Adrenal gland (tissue), 9 donors: ENCODE measurements at regions not wholly inside any gene's neighbourhood (a gene's known extent, or its start where the extent isn't known, plus 50 kb on each side); places are given as distances from the start of the nearest gene placed in this dataset.

Source experiments
- DNase-seq, 7 donors: peaks; one replicate each; pipeline ENCODE4 v3.0.0-alpha.2; 2019 to 2020
- H3K27ac ChIP-seq, 5 donors: fragments of 200-600 bp; sonication (generic) in 4 of 5; 1 replicate in 3 of 5; 2 replicates in 2 of 5; pipeline versions ENCODE4 v1.5.1 to v1.8.0; 2016 to 2020; ENCODE audit warnings: mild to moderate bottlenecking in 1 of 5
- H3K27me3 ChIP-seq: fragments of 200-600 bp; 2 replicates; pipeline ENCODE4 v1.8.0; 2021
- H3K36me3 ChIP-seq, 2 donors: fragments of 200-600 bp; replicated peaks in 1 of 2; 1 replicate in 1 of 2; 2 replicates in 1 of 2; pipeline versions ENCODE4 v1.5.1 to v1.8.0; 2018 to 2022
- H3K4me1 ChIP-seq, 2 donors: fragments of 200-600 bp; replicated peaks in 1 of 2; 1 replicate in 1 of 2; 2 replicates in 1 of 2; pipeline versions ENCODE4 v1.5.1 to v1.8.0; 2018 to 2021
- H3K4me3 ChIP-seq, 4 donors: fragments of 200-600 bp; sonication (generic) in 3 of 4; one replicate each; pipeline ENCODE4 v1.5.1; 2016 to 2018
- H3K9me3 ChIP-seq, 3 donors: fragments of 200-600 bp; sonication (generic) in 1 of 3; replicated peaks in 1 of 3; 1 replicate in 2 of 3; 2 replicates in 1 of 3; pipeline versions ENCODE4 v1.5.1 to v1.8.0; 2016 to 2021
- POLR2A ChIP-seq, 2 donors: fragments of 450-650 bp; IDR thresholded peaks; one replicate each; pipeline ENCODE4 v1.6.1; 2017; ENCODE audit warnings: antibody characterized with exemption in 2 of 2, mild to moderate bottlenecking in 2 of 2, moderate library complexity in 1 of 2
- WGBS, 4 donors: extraction: QIAGEN DNeasy Blood & Tissue Kit in 2 of 4; methylation state at CpG; one replicate each; pipeline versions ENCODE4 v1.1.5 to v1.1.7; 2013 to 2017; 5-methylcytosine and 5-hydroxymethylcytosine counted together
- intact Hi-C, 2 donors: fragments of 100-400 bp; cut with DNase I; formaldehyde crosslinking; loops; one replicate each; pipeline versions ENCODE4 v1.14.1 to v1.15.0; 2022 to 2023
- TF ChIP-seq, protein P1 (sequence below), 6 experiments: fragments of 450-650 bp in 4 of 6; fragments of 200-600 bp in 2 of 6; sonication (generic) in 1 of 6; IDR thresholded peaks; 1 replicate in 5 of 6; 2 replicates in 1 of 6; pipeline versions ENCODE4 v1.5.1 to v1.8.0; 2016 to 2021; ENCODE audit warnings: antibody characterized with exemption in 6 of 6, mild to moderate bottlenecking in 2 of 6, moderate library complexity in 1 of 6
- donor health status: healthy with polysubstance abuse.
- donor health status: Bipolar disorder and iron deficiency.
- donor health status: DM: yes; HTN: yes; CAD: no.
- donor health status: DM: no; HTN: no; CAD: no.
- donor health status: DM: no; HTN: no; CAD: no.

DNA sequence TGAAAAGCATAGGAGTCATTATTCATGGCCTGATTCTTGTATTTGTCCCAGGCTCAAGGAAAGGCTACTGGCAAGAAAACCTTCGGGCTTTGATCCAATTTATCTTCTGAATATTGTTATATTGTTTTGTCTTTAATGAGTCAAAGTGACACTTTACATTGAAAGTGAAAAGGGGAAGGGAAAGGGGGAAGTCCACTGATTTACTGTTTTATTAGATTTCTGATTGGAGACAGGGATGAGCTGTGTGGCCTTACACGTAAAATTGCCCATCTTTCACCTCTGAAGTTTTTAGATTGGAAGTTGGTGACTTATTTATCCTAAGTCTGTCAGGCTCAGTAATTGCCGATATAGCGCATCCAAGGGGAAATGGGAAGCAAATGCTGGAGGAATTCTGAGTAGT is 843.8 kb upstream of the LRRTM1 start:
- 59 to 75% (median 71%) methylated on average over 4 of the region's 4 CpGs for WGBS, 4 donors

DNA sequence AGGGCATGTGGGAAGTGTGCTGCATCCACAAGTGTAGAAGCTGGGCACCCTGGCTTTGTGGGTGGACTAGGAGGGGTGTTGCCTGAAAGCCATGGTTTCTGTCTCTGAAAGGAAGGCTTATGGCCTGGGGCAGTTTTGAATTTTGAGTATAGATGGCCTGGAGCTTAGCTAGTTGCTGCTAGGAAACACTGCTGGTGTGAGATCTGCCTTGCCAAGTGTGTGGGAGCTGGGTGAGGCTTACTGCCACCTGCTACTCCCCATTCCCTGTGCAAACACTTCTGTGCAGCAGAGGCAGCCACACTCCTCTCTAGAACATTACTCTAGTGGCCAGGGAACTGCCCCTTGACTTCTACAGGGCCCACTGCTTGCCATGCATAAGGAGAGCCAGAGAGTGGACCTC is 831.7 kb upstream of the LRRTM1 start:
- no peak for TF ChIP-seq POLR2A (IDR thresholded peaks at IDR 0.05)
- TF ChIP-seq, protein P1, sequence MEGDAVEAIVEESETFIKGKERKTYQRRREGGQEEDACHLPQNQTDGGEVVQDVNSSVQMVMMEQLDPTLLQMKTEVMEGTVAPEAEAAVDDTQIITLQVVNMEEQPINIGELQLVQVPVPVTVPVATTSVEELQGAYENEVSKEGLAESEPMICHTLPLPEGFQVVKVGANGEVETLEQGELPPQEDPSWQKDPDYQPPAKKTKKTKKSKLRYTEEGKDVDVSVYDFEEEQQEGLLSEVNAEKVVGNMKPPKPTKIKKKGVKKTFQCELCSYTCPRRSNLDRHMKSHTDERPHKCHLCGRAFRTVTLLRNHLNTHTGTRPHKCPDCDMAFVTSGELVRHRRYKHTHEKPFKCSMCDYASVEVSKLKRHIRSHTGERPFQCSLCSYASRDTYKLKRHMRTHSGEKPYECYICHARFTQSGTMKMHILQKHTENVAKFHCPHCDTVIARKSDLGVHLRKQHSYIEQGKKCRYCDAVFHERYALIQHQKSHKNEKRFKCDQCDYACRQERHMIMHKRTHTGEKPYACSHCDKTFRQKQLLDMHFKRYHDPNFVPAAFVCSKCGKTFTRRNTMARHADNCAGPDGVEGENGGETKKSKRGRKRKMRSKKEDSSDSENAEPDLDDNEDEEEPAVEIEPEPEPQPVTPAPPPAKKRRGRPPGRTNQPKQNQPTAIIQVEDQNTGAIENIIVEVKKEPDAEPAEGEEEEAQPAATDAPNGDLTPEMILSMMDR (IDR thresholded peaks at IDR 0.05), result no peak
- no peaks in the 10 kb centered on the region for H3K27me3 ChIP-seq
- H3K27ac ChIP-seq, result no peak overlapping the region
- no peak for DNase-seq
- H3K4me1 ChIP-seq, result no peaks in the 10 kb centered on the region
- no peaks in the 10 kb centered on the region for H3K9me3 ChIP-seq
- no peaks in the 10 kb centered on the region for H3K36me3 ChIP-seq
- H3K4me3 ChIP-seq, result no peak overlapping the region
- intact Hi-C loops, result no loop called here

More for the DNA sequence above, 843.8 kb upstream of the LRRTM1 start:
- DNase-seq, result no peak
- H3K9me3 ChIP-seq, result no peaks in the 10 kb centered on the region
- no peak overlapping the region for H3K4me3 ChIP-seq
- TF ChIP-seq, protein P1 (IDR thresholded peaks at IDR 0.05), result no peak
- TF ChIP-seq POLR2A (IDR thresholded peaks at IDR 0.05), result no peak
- no peaks in the 10 kb centered on the region for H3K36me3 ChIP-seq
- H3K27ac ChIP-seq, result no peak overlapping the region
- H3K27me3 ChIP-seq, result no peaks in the 10 kb centered on the region
- H3K4me1 ChIP-seq, result no peaks in the 10 kb centered on the region
- intact Hi-C loops, result no loop called here

DNA sequence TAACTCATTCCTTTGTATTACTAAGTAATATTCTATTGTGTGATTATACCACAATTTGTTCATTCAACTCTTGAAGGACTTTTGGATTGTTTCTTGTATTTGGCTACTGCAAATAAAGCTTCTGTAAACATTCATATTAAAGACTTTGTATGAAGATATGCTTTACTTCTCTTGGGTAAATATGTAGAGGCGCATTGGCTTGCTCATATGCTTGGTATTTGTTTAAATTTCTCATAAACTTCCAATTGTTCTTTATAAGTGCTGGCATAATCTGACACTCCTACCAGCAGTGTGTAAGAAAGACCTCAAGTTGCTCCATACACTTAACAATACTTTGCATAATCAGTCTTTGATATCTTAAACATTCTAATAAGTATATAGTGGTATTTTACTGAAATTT is 792.8 kb upstream of the LRRTM1 start:
- Histone ChIP-seq H3K4me1 (no peaks in the 10 kb centered on the region), H3K27me3 (no peaks in the 10 kb centered on the region), H3K27ac (no peak overlapping the region), H3K36me3 (no peaks in the 10 kb centered on the region), H3K4me3 (no peak overlapping the region), H3K9me3 (no peaks in the 10 kb centered on the region)
- intact Hi-C loops, result no loop called here
- no peak for TF ChIP-seq POLR2A (IDR thresholded peaks at IDR 0.05)
- TF ChIP-seq, protein P1 (IDR thresholded peaks at IDR 0.05), result no peak
- no peak for DNase-seq
- WGBS, 4 donors, result 74 to 91% (median 80%) methylated on average over 1 of the region's 1 CpG

DNA sequence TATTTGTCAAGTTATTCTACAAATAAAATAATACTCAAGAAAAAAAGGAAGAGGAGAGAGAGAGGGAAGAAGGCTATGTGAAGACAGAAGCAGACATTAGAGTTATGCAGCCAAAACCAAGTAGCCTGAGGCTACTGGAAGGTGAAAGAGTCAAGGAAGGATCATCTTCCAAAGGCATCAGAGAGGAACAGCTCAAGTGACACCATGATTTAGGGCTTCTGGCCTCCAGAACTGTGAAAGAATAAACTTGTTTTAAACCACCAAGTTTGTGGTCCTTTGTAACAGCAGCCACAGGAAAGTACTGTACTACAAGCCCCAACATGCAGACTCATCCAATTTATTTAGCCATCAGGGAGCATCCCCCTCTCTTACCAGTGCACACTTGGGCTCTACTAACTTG is 788.5 kb upstream of the LRRTM1 start:
- H3K4me3 ChIP-seq, result no peak overlapping the region
- H3K27me3 ChIP-seq, result no peaks in the 10 kb centered on the region
- TF ChIP-seq, protein P1 (IDR thresholded peaks at IDR 0.05), result no peak
- TF ChIP-seq POLR2A (IDR thresholded peaks at IDR 0.05), result no peak
- DNase-seq, result no peak
- H3K4me1 ChIP-seq, result no peaks in the 10 kb centered on the region
- H3K36me3 ChIP-seq, result no peaks in the 10 kb centered on the region
- no peak overlapping the region for H3K27ac ChIP-seq
- intact Hi-C loops, result no loop called here
- no peaks in the 10 kb centered on the region for H3K9me3 ChIP-seq
